ENCODE measurements at regions not wholly inside any gene's neighbourhood (a gene's known extent, or its start where the extent isn't known, plus 50 kb on each side); places are given as distances from the start of the nearest gene placed in this dataset.

DNA sequence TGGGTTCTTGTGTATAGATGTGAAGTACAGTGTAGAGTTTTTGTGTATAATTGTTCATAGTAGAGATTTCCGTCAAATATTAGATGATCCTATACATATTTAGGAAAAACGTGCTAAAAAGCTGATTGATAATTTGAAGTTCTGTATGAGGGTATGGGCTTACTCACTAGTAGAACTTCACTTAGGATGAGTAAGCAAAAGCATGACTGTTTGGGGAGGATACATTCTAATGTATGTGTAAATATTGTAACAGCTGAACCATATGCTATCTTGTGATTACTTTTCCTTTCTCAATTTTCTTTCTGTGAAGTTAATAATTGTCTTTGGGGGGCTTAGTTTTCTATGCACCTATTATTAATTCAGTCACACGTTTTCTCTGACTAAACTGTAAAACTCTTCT, 53.2 kb upstream of the PDK4 start:
- TF ChIP-seq CTCF (IDR thresholded peaks at IDR 0.05; ENCODE audit: poor library complexity, severe bottlenecking) (no peak), EP300 (conservative IDR thresholded peaks at IDR 0.05; ENCODE audit: poor library complexity, severe bottlenecking) (no peak), RAD21 (conservative IDR thresholded peaks at IDR 0.05) (no peak)
